ENCODE measurements at regions not wholly inside any gene's neighbourhood (a gene's known extent, or its start where the extent isn't known, plus 50 kb on each side); places are given as distances from the start of the nearest gene placed in this dataset.
"Not testable (repeated sequence)": the region's sequence is repeated elsewhere in the genome, so short reads cannot be mapped to it uniquely, and the experiment has no call there.

DNA sequence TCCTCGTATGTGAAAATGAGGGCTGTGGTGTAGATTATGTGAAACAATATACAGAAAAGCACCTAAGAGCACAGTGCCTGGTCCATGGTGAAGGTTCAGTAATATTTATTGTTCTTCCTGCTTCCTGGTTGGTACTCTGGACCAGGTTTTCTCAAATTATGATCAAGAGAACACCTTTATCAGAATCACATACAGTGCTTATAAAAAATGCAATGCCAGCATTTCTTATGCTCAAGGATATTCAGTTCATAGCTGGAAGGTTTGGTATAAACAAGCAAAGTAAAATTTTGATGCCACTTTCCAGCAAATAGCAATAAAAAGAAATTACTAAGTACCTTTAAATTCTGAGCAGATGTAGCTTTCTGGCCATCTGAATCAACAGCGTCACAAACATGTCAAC lies 1412.4 kb downstream of the RPA4 start:
- TF ChIP-seq ZFX (IDR thresholded peaks at IDR 0.05) = no peak
- TF ChIP-seq, protein P1, sequence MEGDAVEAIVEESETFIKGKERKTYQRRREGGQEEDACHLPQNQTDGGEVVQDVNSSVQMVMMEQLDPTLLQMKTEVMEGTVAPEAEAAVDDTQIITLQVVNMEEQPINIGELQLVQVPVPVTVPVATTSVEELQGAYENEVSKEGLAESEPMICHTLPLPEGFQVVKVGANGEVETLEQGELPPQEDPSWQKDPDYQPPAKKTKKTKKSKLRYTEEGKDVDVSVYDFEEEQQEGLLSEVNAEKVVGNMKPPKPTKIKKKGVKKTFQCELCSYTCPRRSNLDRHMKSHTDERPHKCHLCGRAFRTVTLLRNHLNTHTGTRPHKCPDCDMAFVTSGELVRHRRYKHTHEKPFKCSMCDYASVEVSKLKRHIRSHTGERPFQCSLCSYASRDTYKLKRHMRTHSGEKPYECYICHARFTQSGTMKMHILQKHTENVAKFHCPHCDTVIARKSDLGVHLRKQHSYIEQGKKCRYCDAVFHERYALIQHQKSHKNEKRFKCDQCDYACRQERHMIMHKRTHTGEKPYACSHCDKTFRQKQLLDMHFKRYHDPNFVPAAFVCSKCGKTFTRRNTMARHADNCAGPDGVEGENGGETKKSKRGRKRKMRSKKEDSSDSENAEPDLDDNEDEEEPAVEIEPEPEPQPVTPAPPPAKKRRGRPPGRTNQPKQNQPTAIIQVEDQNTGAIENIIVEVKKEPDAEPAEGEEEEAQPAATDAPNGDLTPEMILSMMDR (conservative IDR thresholded peaks at IDR 0.05) = no peak

DNA sequence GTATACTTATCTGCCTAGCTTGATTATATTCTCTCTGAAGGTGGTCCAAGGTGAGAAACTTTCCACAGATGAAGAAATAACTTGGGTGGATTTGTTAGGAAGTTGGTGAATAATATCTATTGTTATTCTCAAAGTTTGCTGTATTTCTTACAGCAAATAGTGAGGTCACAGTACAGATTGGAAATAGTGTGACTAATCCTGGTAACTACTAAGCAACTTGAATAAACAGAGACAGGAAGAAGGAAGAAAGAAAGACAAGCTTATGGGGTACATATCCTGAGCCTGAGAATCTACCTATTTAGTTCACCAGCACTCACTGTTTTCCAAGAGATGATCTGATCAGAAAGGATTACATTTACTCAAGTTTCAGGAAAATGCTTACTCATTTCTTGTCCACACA lies 1416.1 kb downstream of the RPA4 start:
- no peak overlapping the region for H3K27ac ChIP-seq
- no peak for TF ChIP-seq ZFX (IDR thresholded peaks at IDR 0.05)
- TF ChIP-seq, protein P1 (conservative IDR thresholded peaks at IDR 0.05) = no peak

More for the DNA sequence above, 1412.4 kb downstream of the RPA4 start:
- no peak overlapping the region for H3K27ac ChIP-seq

DNA sequence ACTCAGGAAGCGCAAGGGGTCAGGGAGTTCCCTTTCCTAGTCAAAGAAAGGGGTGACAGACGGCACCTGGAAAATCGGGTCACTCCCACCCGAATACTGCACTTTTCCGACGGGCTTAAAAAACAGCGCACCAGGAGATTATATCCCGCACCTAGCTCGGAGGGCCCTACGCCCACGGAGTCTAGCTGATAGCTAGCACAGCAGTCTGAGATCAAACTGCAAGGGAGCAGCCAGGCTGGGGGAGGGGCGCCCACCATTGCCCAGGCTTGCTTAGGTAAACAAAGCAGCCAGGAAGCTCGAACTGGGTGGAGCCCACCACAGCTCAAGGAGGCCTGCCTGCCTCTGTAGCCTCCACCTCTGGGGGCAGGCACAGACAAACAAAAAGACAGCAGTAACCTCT lies 1416.8 kb downstream of the RPA4 start:
- H3K27ac ChIP-seq = not testable (repeated sequence)

DNA sequence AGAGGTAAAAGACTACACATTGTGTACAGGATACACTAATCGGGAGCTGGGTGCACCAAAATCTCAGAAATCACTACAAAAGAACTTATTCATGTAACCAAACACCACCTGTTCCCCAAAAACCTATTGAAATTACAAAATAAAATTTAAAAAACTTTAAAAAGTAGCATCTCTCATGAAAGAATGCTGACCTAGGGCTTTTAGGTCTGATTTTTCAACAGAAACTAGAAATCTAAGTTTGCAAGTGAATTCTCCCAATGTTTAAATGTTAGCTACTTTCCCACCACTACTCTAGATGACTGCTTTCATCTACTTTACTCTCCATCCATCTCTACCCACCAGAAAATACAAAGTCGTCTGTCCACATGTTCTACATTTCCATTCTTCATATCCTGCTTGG lies 1447.7 kb downstream of the RPA4 start:
- H3K27ac ChIP-seq = no peak overlapping the region
- TF ChIP-seq, protein P1 (conservative IDR thresholded peaks at IDR 0.05) = no peak

DNA sequence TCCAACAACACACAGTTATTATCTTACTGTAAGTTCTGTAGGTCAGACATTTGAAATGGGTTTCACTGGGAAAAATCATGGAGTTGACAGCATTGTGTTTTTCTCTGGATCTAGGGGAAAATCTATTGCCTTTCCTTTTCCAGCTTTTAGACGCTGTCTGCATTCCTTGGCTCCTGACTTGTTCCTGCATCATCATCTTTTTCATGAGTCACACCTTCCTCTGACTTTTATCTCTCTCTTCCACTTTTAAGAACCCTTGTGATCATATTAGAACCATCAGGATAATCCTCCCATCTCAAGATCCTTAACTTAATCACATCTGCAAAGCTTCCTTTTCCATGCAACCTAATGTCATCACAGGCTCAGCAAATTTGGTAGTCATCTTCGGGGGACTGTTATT lies 1454.8 kb downstream of the RPA4 start:
- no peak overlapping the region for H3K27ac ChIP-seq
- TF ChIP-seq, protein P1 (conservative IDR thresholded peaks at IDR 0.05) = no peak
- TF ChIP-seq ZFX (IDR thresholded peaks at IDR 0.05) = no peak

DNA sequence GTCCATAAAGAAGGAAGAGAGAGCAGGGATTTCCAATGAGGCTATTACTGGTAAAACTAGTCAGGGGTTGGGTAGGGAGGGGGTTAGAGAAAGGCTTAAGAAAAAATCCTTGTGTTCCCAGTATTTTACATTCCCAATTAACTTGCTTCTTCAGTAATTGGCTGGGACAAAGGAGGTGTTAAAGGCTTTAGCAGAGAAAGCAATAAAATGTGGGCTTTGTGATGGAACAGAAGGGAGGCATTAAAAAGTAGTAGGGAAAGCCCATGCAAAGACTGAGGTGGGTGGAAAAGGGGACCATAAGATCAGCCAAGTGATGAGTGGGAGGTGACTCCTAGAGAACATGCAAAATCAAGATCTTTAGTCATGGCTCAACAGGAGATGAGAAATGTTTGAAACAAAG lies 1467.2 kb downstream of the RPA4 start:
- no peak overlapping the region for H3K27ac ChIP-seq
- TF ChIP-seq, protein P1 (conservative IDR thresholded peaks at IDR 0.05) = no peak
- no peak for TF ChIP-seq ZFX (IDR thresholded peaks at IDR 0.05)

DNA sequence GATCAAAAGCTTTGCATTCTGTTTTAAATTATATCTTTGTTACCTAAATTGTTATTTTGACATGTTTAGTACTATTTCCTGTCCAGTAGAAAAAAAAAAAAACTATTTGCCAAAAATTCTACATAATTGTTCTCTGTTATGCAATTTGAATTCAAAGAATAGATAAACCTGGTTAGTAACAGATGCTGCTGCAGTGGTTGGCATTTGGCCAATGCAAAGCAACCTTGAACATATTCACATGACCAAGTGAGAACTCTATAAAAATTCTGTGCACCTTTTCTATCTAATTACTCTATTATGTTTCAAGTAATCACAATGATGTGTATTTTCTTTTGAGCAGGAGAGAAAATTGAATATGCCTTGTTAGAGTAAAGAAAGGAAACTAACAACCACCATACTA lies 1473.4 kb downstream of the RPA4 start:
- no peak for TF ChIP-seq ZFX (IDR thresholded peaks at IDR 0.05)
- TF ChIP-seq, protein P1 (conservative IDR thresholded peaks at IDR 0.05) = no peak
- H3K27ac ChIP-seq = no peak overlapping the region

DNA sequence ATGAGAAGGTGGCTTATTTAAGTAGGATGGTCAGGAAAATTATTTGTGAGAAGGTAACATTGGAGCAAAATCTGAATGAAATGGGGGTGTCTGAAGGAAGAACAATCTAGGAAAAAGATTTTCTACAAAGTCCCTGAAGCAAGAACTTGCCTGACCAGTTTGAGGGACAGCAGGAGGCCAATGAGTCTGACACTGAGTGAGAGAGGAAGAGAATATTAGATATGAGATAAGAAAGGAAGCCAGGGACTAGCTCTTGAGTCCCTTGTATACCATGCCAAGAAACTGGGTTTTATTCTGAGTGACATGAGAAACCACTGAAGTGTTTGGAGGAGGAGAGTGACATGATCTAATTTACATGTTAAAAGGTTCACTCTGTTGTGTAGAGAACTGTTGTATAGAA lies 1478.9 kb downstream of the RPA4 start:
- TF ChIP-seq, protein P1 (conservative IDR thresholded peaks at IDR 0.05) = no peak
- TF ChIP-seq ZFX (IDR thresholded peaks at IDR 0.05) = no peak
- H3K27ac ChIP-seq = no peak overlapping the region
